Fibroblast of peridontal ligament (primary cell): ENCODE measurements at regions not wholly inside any gene's neighbourhood (a gene's known extent, or its start where the extent isn't known, plus 50 kb on each side); places are given as distances from the start of the nearest gene placed in this dataset.

Experiments used
- DNase-seq: peaks from one replicate; pipeline ENCODE4 v3.0.0-alpha.2; 2010; ENCODE audit errors: extremely low read depth

- DNase-seq: no peak
Observed at GRCh38 chr1:168631671-168632400, 55.4 kb downstream of the XCL1 start.

GRCh38 chr1:168634951-168635532, 58.6 kb downstream of the XCL1 start:
- DNase-seq: no peak

- DNase-seq: no peak
Observed at GRCh38 chr1:168636200-168636599, 59.8 kb downstream of the XCL1 start.

- peak; percentile 2 for DNase-seq
Observed at GRCh38 chr1:168636642-168637111, 60.3 kb downstream of the XCL1 start.

- DNase-seq: peak; percentile 16
Observed at GRCh38 chr1:168637350-168637991, 61.1 kb downstream of the XCL1 start.

GRCh38 chr1:168638884-168639283, 62.5 kb downstream of the XCL1 start:
- DNase-seq: no peak

GRCh38 chr1:168640182-168640581, 63.8 kb downstream of the XCL1 start:
- no peak for DNase-seq

- DNase-seq: no peak
Observed at GRCh38 chr1:168640836-168641235, 64.4 kb downstream of the XCL1 start.

- DNase-seq: peak; percentile 23
Observed at GRCh38 chr1:168643152-168643551, 66.7 kb downstream of the XCL1 start.
